ENCODE measurements at regions not wholly inside any gene's neighbourhood (a gene's known extent, or its start where the extent isn't known, plus 50 kb on each side); places are given as distances from the start of the nearest gene placed in this dataset.

- intact Hi-C loops (cut with micrococcal nuclease): no loop called here
- Mint-ChIP-seq H3K9me3 (peaks cover 2% of the 10 kb centered on the region), H3K27me3 (no peaks in the 10 kb centered on the region), H3K4me3 (no peak overlapping the region), H3K4me1 (ENCODE audit: low read depth) (no peaks in the 10 kb centered on the region), H3K36me3 (ENCODE audit: low read depth) (no peaks in the 10 kb centered on the region), H3K27ac (no peak overlapping the region)
- CTCF ChIA-PET: no interaction called here
- ATAC-seq (no peak), DNase-seq (no peak)
- POLR2A ChIA-PET: no interaction called here
- TF ChIP-seq CTCF (IDR thresholded peaks at IDR 0.05): no peak
Observed at GRCh38 chr16:6527646-6528045, 805.0 kb upstream of the RBFOX1 start.

- Mint-ChIP-seq H3K36me3 (ENCODE audit: low read depth) (no peaks in the 10 kb centered on the region), H3K27me3 (no peaks in the 10 kb centered on the region), H3K27ac (no peak overlapping the region), H3K4me1 (ENCODE audit: low read depth) (no peaks in the 10 kb centered on the region), H3K9me3 (no peaks in the 10 kb centered on the region), H3K4me3 (no peak overlapping the region)
- POLR2A ChIA-PET: no interaction called here
- CTCF ChIA-PET: no interaction called here
- ATAC-seq (no peak), DNase-seq (no peak)
- intact Hi-C loops (cut with micrococcal nuclease): no loop called here
- TF ChIP-seq CTCF (IDR thresholded peaks at IDR 0.05): no peak
Observed at GRCh38 chr16:6524501-6524900, 808.1 kb upstream of the RBFOX1 start.

- intact Hi-C loops (cut with micrococcal nuclease): no loop called here
- Mint-ChIP-seq H3K36me3 (ENCODE audit: low read depth) (no peaks in the 10 kb centered on the region), H3K4me1 (ENCODE audit: low read depth) (no peaks in the 10 kb centered on the region), H3K27ac (no peak overlapping the region), H3K4me3 (no peak overlapping the region), H3K27me3 (no peaks in the 10 kb centered on the region), H3K9me3 (peaks cover 6% of the 10 kb centered on the region)
- POLR2A ChIA-PET: no interaction called here
- CTCF ChIA-PET: no interaction called here
- ATAC-seq (no peak), DNase-seq (no peak)
- TF ChIP-seq CTCF (IDR thresholded peaks at IDR 0.05): no peak
Observed at GRCh38 chr16:6517020-6517720, 815.5 kb upstream of the RBFOX1 start.

GRCh38 chr16:6512512-6512911 is 820.1 kb upstream of the RBFOX1 start:
- Mint-ChIP-seq H3K4me1 (ENCODE audit: low read depth) (no peaks in the 10 kb centered on the region), H3K9me3 (peaks cover 12% of the 10 kb centered on the region), H3K27me3 (no peaks in the 10 kb centered on the region), H3K27ac (no peak overlapping the region), H3K36me3 (ENCODE audit: low read depth) (no peaks in the 10 kb centered on the region), H3K4me3 (no peak overlapping the region)
- ChIA-PET CTCF (no interaction called here), POLR2A (no interaction called here)
- no peak for TF ChIP-seq CTCF (IDR thresholded peaks at IDR 0.05)
- DNase-seq: no peak
- ATAC-seq: no peak
- intact Hi-C loops (cut with micrococcal nuclease): no loop called here

GRCh38 chr16:6510261-6510660 is 822.4 kb upstream of the RBFOX1 start:
- CTCF ChIA-PET: no interaction called here
- intact Hi-C loops (cut with micrococcal nuclease): no loop called here
- POLR2A ChIA-PET: no interaction called here
- Mint-ChIP-seq H3K4me3 (no peak overlapping the region), H3K9me3 (peaks cover 6% of the 10 kb centered on the region), H3K4me1 (ENCODE audit: low read depth) (no peaks in the 10 kb centered on the region), H3K27ac (no peak overlapping the region), H3K36me3 (ENCODE audit: low read depth) (no peaks in the 10 kb centered on the region), H3K27me3 (no peaks in the 10 kb centered on the region)
- no peak for ATAC-seq
- TF ChIP-seq CTCF (IDR thresholded peaks at IDR 0.05): no peak
- no peak for DNase-seq

Data from activated CD8-positive, alpha-beta T cell treated with anti-CD3 and anti-CD28 coated beads for 36 hours (primary cell).